ENCODE measurements at regions not wholly inside any gene's neighbourhood (a gene's known extent, or its start where the extent isn't known, plus 50 kb on each side); places are given as distances from the start of the nearest gene placed in this dataset.

GRCh38 chr14:104342435-104343293, 204.3 kb downstream of the KIF26A start:
- no peak for DNase-seq (ENCODE audit: low spot score)

- no peak for DNase-seq (ENCODE audit: low spot score)
Measured at GRCh38 chr14:104343294-104343625, 204.9 kb downstream of the KIF26A start.

GRCh38 chr14:104343690-104344640, 205.6 kb downstream of the KIF26A start:
- no peak for DNase-seq (ENCODE audit: low spot score)

- no peak for DNase-seq (ENCODE audit: low spot score)
Measured at GRCh38 chr14:104344818-104345620, 206.6 kb downstream of the KIF26A start.

GRCh38 chr14:104345621-104346462, 207.5 kb downstream of the KIF26A start:
- no peak for DNase-seq (ENCODE audit: low spot score)

GRCh38 chr14:104346608-104347007, 208.2 kb downstream of the KIF26A start:
- DNase-seq (ENCODE audit: low spot score) = no peak

GRCh38 chr14:104348741-104349140, 210.4 kb downstream of the KIF26A start:
- DNase-seq (ENCODE audit: low spot score) = no peak

- no peak for DNase-seq (ENCODE audit: low spot score)
Measured at GRCh38 chr14:104349950-104350349, 211.6 kb downstream of the KIF26A start.

- DNase-seq (ENCODE audit: low spot score) = no peak
Measured at GRCh38 chr14:104350463-104351185, 212.2 kb downstream of the KIF26A start.

GRCh38 chr14:104351849-104352492, 213.6 kb downstream of the KIF26A start:
- no peak for DNase-seq (ENCODE audit: low spot score)

GRCh38 chr14:104352493-104353220, 214.3 kb downstream of the KIF26A start:
- no peak for DNase-seq (ENCODE audit: low spot score)

GRCh38 chr14:104353221-104353920, 215.0 kb downstream of the KIF26A start:
- DNase-seq (ENCODE audit: low spot score) = no peak

- no peak for DNase-seq (ENCODE audit: low spot score)
Measured at GRCh38 chr14:104353921-104354701, 215.7 kb downstream of the KIF26A start.

GRCh38 chr14:104355101-104356019, 217.0 kb downstream of the KIF26A start:
- no peak for DNase-seq (ENCODE audit: low spot score)

- DNase-seq (ENCODE audit: low spot score) = no peak
Measured at GRCh38 chr14:104356020-104356737, 217.8 kb downstream of the KIF26A start.
